GM19455 (cell line): ENCODE measurements at regions not wholly inside any gene's neighbourhood (a gene's known extent, or its start where the extent isn't known, plus 50 kb on each side); places are given as distances from the start of the nearest gene placed in this dataset.
"Not testable (repeated sequence)": the region's sequence is repeated elsewhere in the genome, so short reads cannot be mapped to it uniquely, and the experiment has no call there.

Source experiments
- ATAC-seq: cut with Tn5 transposase; IDR thresholded peaks from one replicate; pipeline ENCODE4 v1.9.1; 2021; ENCODE audit not compliant: unreplicated experiment

DNA sequence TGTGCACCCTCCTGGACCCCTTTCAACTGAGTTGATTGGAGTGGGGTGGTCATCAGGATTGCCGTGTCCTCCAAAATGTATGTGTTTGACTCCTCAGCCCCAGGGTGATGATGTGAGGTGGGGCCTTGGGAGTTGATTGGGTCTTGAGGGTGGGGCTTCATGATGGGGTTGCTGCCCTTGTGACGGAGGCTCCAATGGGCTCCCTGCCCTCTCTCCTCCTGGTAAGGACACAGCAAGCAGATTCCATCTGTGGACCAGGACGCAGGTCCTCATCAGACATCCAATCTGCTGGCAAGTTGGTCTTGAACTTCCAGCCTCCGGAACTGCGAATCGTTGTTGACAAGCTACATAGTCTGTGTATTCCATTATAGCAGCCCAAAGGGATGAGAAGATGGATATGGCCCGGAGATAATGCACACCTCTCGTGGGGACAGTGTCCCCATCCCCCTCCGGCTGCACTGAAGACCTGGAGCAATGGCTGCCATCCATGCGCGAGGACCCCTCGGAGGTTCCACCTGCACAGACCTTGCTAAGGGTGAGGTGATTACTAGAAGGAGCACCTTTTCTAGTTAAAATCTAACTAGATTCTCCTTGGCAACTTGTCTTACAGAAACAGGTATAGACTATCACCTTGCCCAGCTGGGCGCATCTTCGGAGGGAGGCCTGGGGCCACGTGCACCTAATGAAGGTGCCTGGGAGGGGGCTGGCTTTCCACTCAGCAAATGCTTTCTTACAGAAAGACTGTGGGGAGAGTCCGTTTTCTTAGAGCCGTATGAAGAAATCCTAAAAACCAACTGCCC is 75.7 kb upstream of the IRX4 start:
- no peak for ATAC-seq

- no peak for ATAC-seq
Measured at GRCh38 chr5:1955586-1955985, 72.9 kb upstream of the IRX4 start.

GRCh38 chr5:1953710-1954109 is 71.0 kb upstream of the IRX4 start:
- not testable (repeated sequence) for ATAC-seq

- ATAC-seq, result no peak
Measured at GRCh38 chr5:1952444-1953099, 69.8 kb upstream of the IRX4 start.

- ATAC-seq, result no peak
Measured at GRCh38 chr5:1952021-1952420, 69.3 kb upstream of the IRX4 start.

GRCh38 chr5:1951165-1951816 is 68.6 kb upstream of the IRX4 start:
- ATAC-seq, result no peak

DNA sequence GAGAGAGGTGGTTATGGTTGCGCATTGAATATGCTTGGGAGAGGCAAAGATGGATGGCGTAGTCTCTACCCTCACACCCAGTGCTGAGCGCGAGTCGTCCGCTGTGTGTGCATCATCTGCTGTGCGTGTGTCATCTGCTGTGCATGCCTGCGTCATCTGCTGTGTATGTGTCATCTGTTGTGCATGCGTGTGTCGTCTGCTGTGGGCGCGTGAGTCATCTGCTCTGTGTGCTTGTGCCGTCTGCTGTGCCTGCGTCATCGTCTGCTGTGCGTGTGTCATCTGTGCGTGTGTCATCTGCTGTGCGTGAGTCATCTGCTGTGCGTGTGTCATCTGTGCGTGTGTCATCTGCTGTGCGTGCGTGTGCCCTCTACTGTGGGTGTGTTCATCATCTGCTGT is 68.0 kb upstream of the IRX4 start:
- ATAC-seq, result no peak

- ATAC-seq, result no peak
Measured at GRCh38 chr5:1950096-1950707, 67.5 kb upstream of the IRX4 start.

- ATAC-seq, result no peak
Measured at GRCh38 chr5:1949253-1949652, 66.5 kb upstream of the IRX4 start.

- no peak for ATAC-seq
Measured at GRCh38 chr5:1948663-1949191, 66.0 kb upstream of the IRX4 start.

- no peak for ATAC-seq
Measured at GRCh38 chr5:1948111-1948510, 65.4 kb upstream of the IRX4 start.

- no peak for ATAC-seq
Measured at GRCh38 chr5:1946776-1947175, 64.1 kb upstream of the IRX4 start.

- ATAC-seq, result no peak
Measured at GRCh38 chr5:1946122-1946677, 63.5 kb upstream of the IRX4 start.

DNA sequence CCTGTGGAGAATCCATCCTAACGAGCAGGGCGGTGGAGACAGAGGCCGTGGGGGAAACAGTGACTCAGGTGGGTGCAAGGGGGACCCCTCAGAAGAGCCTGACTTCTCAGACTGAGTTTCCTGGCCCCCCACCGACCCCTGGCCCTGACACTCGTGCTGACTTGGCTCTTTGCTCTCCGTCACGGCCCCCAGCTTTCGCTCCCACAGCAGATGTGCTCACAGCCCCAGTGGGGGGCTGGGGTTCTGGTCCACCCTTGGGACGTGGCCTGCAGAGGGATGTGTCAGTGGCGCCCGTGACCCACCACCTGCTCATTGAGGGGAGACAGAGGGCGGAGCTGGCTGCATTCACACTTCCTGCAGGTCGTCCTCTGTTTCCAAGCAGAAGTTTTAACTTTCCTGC is 62.9 kb upstream of the IRX4 start:
- no peak for ATAC-seq

- no peak for ATAC-seq
Measured at GRCh38 chr5:1944408-1944807, 61.7 kb upstream of the IRX4 start.

DNA sequence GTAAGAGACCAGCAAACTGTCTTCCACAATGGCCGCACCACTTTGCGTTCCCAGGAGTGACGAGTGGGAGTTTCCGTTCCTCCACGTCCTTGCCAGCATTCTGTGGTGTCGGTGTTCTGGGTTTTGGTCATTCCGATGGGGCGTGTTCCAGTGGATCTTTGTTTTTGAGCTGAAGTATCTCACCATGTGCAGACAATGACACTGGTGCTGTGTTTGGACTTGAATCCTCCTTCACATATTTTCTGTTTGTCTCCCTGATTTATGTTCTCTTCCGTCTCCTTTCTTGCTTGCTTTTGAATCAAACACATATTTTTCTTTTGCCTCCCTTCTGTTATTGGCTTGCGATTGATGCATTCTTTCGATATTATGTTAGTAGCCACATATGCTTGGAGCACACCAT is 60.8 kb upstream of the IRX4 start:
- no peak for ATAC-seq

GRCh38 chr5:1942630-1943029 is 59.9 kb upstream of the IRX4 start:
- no peak for ATAC-seq

GRCh38 chr5:1942158-1942557 is 59.4 kb upstream of the IRX4 start:
- ATAC-seq, result no peak

GRCh38 chr5:1939256-1939655 is 56.5 kb upstream of the IRX4 start:
- no peak for ATAC-seq

DNA sequence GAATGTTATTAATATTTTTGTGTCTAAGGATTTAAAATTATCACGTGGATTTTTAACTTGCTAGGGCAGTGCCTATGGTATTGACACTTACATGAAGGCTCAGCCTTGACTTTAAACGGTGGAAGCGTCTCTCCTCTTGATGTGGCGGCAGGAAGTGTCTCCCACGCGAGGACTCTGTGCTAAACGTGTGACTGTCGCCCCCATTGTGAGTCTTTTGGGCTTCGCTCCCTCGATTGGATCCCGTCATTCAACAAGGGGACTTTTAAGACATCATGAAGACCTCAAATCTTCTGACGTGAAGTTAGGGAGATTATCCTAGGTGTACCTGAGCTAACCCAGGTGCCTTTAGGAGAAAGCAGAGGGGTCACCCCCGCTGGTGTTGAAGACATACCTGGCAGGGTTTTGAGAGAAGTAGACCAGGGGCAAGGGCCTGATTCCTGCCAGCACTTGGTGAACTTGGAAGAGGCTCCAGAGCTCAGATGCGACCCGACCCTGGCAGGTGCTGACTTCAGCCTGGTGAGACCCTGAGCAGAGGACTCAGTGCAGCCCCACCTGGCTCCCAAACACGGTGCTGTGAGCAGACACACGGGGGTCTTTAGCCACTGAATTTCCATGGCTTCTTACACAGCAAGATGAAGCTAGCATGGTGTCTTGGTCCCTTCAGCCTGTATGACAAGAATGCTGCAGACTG is 55.7 kb upstream of the IRX4 start:
- no peak for ATAC-seq

GRCh38 chr5:1937590-1937989 is 54.9 kb upstream of the IRX4 start:
- no peak for ATAC-seq
